Muscle of leg (tissue), 3 donors: ENCODE measurements at regions not wholly inside any gene's neighbourhood (a gene's known extent, or its start where the extent isn't known, plus 50 kb on each side); places are given as distances from the start of the nearest gene placed in this dataset.

Source experiments
- DNase-seq: peaks from one replicate; pipeline ENCODE4 v3.0.0; 2013
- H3K27ac ChIP-seq: one replicate; pipeline ENCODE4 v1.5.1; 2013; ENCODE audit warnings: mild to moderate bottlenecking, low read length, control low read depth
- H3K27me3 ChIP-seq: one replicate; pipeline ENCODE4 v1.6.1; 2013; ENCODE audit warnings: low read length; ENCODE audit not compliant: control insufficient read depth, insufficient read depth
- H3K36me3 ChIP-seq: one replicate; pipeline ENCODE4 v1.6.1; 2013; ENCODE audit warnings: low read length; ENCODE audit not compliant: control insufficient read depth, insufficient read depth
- H3K4me1 ChIP-seq: one replicate; pipeline ENCODE4 v1.6.1; 2013; ENCODE audit warnings: low read length; ENCODE audit not compliant: control insufficient read depth, insufficient read depth
- H3K4me3 ChIP-seq: one replicate; pipeline ENCODE4 v1.5.1; 2013; ENCODE audit warnings: low read length, control low read depth
- H3K9me3 ChIP-seq: replicated peaks from 2 replicates; pipeline ENCODE4 v1.6.1; 2013; ENCODE audit warnings: low read depth, low read length; ENCODE audit not compliant: control insufficient read depth
- WGBS: methylation state at CpG from one replicate; pipeline ENCODE4 v1.1.5; 2013; ENCODE audit warnings: missing lambda C conversion rate; ENCODE audit not compliant: insufficient coverage; 5-methylcytosine and 5-hydroxymethylcytosine counted together

GRCh38 chr3:76161856-76162255 lies 376.5 kb upstream of the ZNF717 start:
- Histone ChIP-seq H3K36me3 (no peaks in the 10 kb centered on the region), H3K4me1 (no peaks in the 10 kb centered on the region), H3K27me3 (no peaks in the 10 kb centered on the region), H3K4me3 (no peak overlapping the region), H3K9me3 (no peaks in the 10 kb centered on the region), H3K27ac (no peak overlapping the region)
- DNase-seq = no peak

- H3K4me3 ChIP-seq = no peak overlapping the region
- no CpG with 5 or more reads among the region's 3 CpGs for WGBS
- no peaks in the 10 kb centered on the region for H3K27me3 ChIP-seq
- no peak overlapping the region for H3K27ac ChIP-seq
- no peaks in the 10 kb centered on the region for H3K9me3 ChIP-seq
- no peaks in the 10 kb centered on the region for H3K36me3 ChIP-seq
- no peak for DNase-seq
- H3K4me1 ChIP-seq = no peaks in the 10 kb centered on the region
Measured at GRCh38 chr3:76171647-76172046, 386.3 kb upstream of the ZNF717 start.

- no peaks in the 10 kb centered on the region for H3K27me3 ChIP-seq
- H3K27ac ChIP-seq = no peak overlapping the region
- no peaks in the 10 kb centered on the region for H3K4me1 ChIP-seq
- WGBS = 50% methylated on average over 2 of the region's 4 CpGs
- DNase-seq = no peak
- H3K9me3 ChIP-seq = no peaks in the 10 kb centered on the region
- no peaks in the 10 kb centered on the region for H3K36me3 ChIP-seq
- H3K4me3 ChIP-seq = no peak overlapping the region
Measured at GRCh38 chr3:76177610-76178009, 392.3 kb upstream of the ZNF717 start.

GRCh38 chr3:76178412-76178811 lies 393.1 kb upstream of the ZNF717 start:
- H3K27me3 ChIP-seq = no peaks in the 10 kb centered on the region
- H3K36me3 ChIP-seq = no peaks in the 10 kb centered on the region
- H3K9me3 ChIP-seq = no peaks in the 10 kb centered on the region
- 82% methylated on average over 2 of the region's 3 CpGs for WGBS
- no peak overlapping the region for H3K4me3 ChIP-seq
- H3K27ac ChIP-seq = no peak overlapping the region
- DNase-seq = no peak
- no peaks in the 10 kb centered on the region for H3K4me1 ChIP-seq

GRCh38 chr3:76181213-76181612 lies 395.9 kb upstream of the ZNF717 start:
- no peaks in the 10 kb centered on the region for H3K9me3 ChIP-seq
- WGBS = no CpG with 5 or more reads among the region's 2 CpGs

GRCh38 chr3:76198086-76198485 lies 412.7 kb upstream of the ZNF717 start:
- H3K9me3 ChIP-seq = no peaks in the 10 kb centered on the region
- WGBS = no CpG with 5 or more reads among the region's 1 CpG

More at GRCh38 chr3:76181213-76181612, 395.9 kb upstream of the ZNF717 start:
- DNase-seq = no peak
- Histone ChIP-seq H3K4me1 (no peaks in the 10 kb centered on the region), H3K27me3 (no peaks in the 10 kb centered on the region), H3K4me3 (no peak overlapping the region), H3K36me3 (no peaks in the 10 kb centered on the region), H3K27ac (no peak overlapping the region)

GRCh38 chr3:76199382-76199781 lies 414.0 kb upstream of the ZNF717 start:
- Histone ChIP-seq H3K27me3 (no peaks in the 10 kb centered on the region), H3K4me1 (no peaks in the 10 kb centered on the region)

More at GRCh38 chr3:76198086-76198485, 412.7 kb upstream of the ZNF717 start:
- no peaks in the 10 kb centered on the region for H3K27me3 ChIP-seq
- no peaks in the 10 kb centered on the region for H3K36me3 ChIP-seq
- no peak for DNase-seq
- no peak overlapping the region for H3K27ac ChIP-seq
- no peaks in the 10 kb centered on the region for H3K4me1 ChIP-seq
- no peak overlapping the region for H3K4me3 ChIP-seq

GRCh38 chr3:76203578-76203977 lies 418.2 kb upstream of the ZNF717 start:
- Histone ChIP-seq H3K36me3 (no peaks in the 10 kb centered on the region), H3K9me3 (no peaks in the 10 kb centered on the region), H3K27me3 (no peaks in the 10 kb centered on the region), H3K4me3 (no peak overlapping the region), H3K4me1 (no peaks in the 10 kb centered on the region), H3K27ac (no peak overlapping the region)
- WGBS = 68% methylated on average over 9 of the region's 12 CpGs
- DNase-seq = no peak

More at GRCh38 chr3:76199382-76199781, 414.0 kb upstream of the ZNF717 start:
- WGBS = no CpG with 5 or more reads among the region's 5 CpGs
- Histone ChIP-seq H3K9me3 (no peaks in the 10 kb centered on the region), H3K4me3 (no peak overlapping the region), H3K36me3 (no peaks in the 10 kb centered on the region), H3K27ac (no peak overlapping the region)
- DNase-seq = no peak

- Histone ChIP-seq H3K9me3 (no peaks in the 10 kb centered on the region), H3K4me3 (no peak overlapping the region), H3K36me3 (no peaks in the 10 kb centered on the region), H3K27me3 (no peaks in the 10 kb centered on the region), H3K4me1 (no peaks in the 10 kb centered on the region), H3K27ac (no peak overlapping the region)
- WGBS = 80% methylated on average over 1 of the region's 3 CpGs
- no peak for DNase-seq
Measured at GRCh38 chr3:76206346-76206745, 421.0 kb upstream of the ZNF717 start.

- H3K27me3 ChIP-seq = no peaks in the 10 kb centered on the region
- peaks cover 7% of the 10 kb centered on the region for H3K9me3 ChIP-seq
- no peak overlapping the region for H3K4me3 ChIP-seq
- no peak overlapping the region for H3K27ac ChIP-seq
- WGBS = no CpG with 5 or more reads among the region's 2 CpGs
- no peak for DNase-seq
- H3K4me1 ChIP-seq = no peaks in the 10 kb centered on the region
- no peaks in the 10 kb centered on the region for H3K36me3 ChIP-seq
Measured at GRCh38 chr3:76212679-76213078, 427.3 kb upstream of the ZNF717 start.

GRCh38 chr3:76222201-76222600 lies 436.9 kb upstream of the ZNF717 start:
- DNase-seq = peak; percentile 5
- 56% methylated on average over 1 of the region's 2 CpGs for WGBS
- no peaks in the 10 kb centered on the region for H3K4me1 ChIP-seq
- no peaks in the 10 kb centered on the region for H3K27me3 ChIP-seq
- H3K36me3 ChIP-seq = no peaks in the 10 kb centered on the region
- no peaks in the 10 kb centered on the region for H3K9me3 ChIP-seq
- no peak overlapping the region for H3K27ac ChIP-seq
- no peak overlapping the region for H3K4me3 ChIP-seq
